ENCODE measurements at regions not wholly inside any gene's neighbourhood (a gene's known extent, or its start where the extent isn't known, plus 50 kb on each side); places are given as distances from the start of the nearest gene placed in this dataset.
"Not testable (repeated sequence)": the region's sequence is repeated elsewhere in the genome, so short reads cannot be mapped to it uniquely, and the experiment has no call there.

- DNase-seq (ENCODE audit: low read depth in 1 of 2, low spot score in 1 of 2), result no peak
- in situ Hi-C loops (cut with HindIII; ENCODE audit: low pct_unique_long_range_greater_than_20kb, low sequenced_read_pairs), result no loop called here
- TF ChIP-seq JUND (IDR thresholded peaks at IDR 0.05; ENCODE audit: low read depth), result no peak
Observed at GRCh38 chr18:76712511-76713140, 109.7 kb upstream of the ZNF236 start.

GRCh38 chr18:76710646-76711520, 111.5 kb upstream of the ZNF236 start:
- DNase-seq (ENCODE audit: low read depth in 1 of 2, low spot score in 1 of 2), result no peak
- in situ Hi-C loops (cut with HindIII; ENCODE audit: low pct_unique_long_range_greater_than_20kb, low sequenced_read_pairs), result no loop called here
- no peak for TF ChIP-seq JUND (IDR thresholded peaks at IDR 0.05; ENCODE audit: low read depth)

- no peak for TF ChIP-seq JUND (IDR thresholded peaks at IDR 0.05; ENCODE audit: low read depth)
- in situ Hi-C loops (cut with HindIII; ENCODE audit: low pct_unique_long_range_greater_than_20kb, low sequenced_read_pairs), result no loop called here
- DNase-seq (ENCODE audit: low read depth in 1 of 2, low spot score in 1 of 2), result peak; percentile 51 to 70
Observed at GRCh38 chr18:76709659-76710645, 112.4 kb upstream of the ZNF236 start.

GRCh38 chr18:76708722-76709353, 113.5 kb upstream of the ZNF236 start:
- DNase-seq (ENCODE audit: low read depth in 1 of 2, low spot score in 1 of 2), result no peak
- in situ Hi-C loops (cut with HindIII; ENCODE audit: low pct_unique_long_range_greater_than_20kb, low sequenced_read_pairs), result no loop called here
- TF ChIP-seq JUND (IDR thresholded peaks at IDR 0.05; ENCODE audit: low read depth), result no peak

GRCh38 chr18:76708071-76708721, 114.2 kb upstream of the ZNF236 start:
- in situ Hi-C loops (cut with HindIII; ENCODE audit: low pct_unique_long_range_greater_than_20kb, low sequenced_read_pairs), result no loop called here
- no peak for TF ChIP-seq JUND (IDR thresholded peaks at IDR 0.05; ENCODE audit: low read depth)
- no peak for DNase-seq (ENCODE audit: low read depth in 1 of 2, low spot score in 1 of 2)

- no peak for TF ChIP-seq JUND (IDR thresholded peaks at IDR 0.05; ENCODE audit: low read depth)
- in situ Hi-C loops (cut with HindIII; ENCODE audit: low pct_unique_long_range_greater_than_20kb, low sequenced_read_pairs), result no loop called here
- DNase-seq (ENCODE audit: low read depth in 1 of 2, low spot score in 1 of 2), result no peak
Observed at GRCh38 chr18:76707534-76707933, 114.8 kb upstream of the ZNF236 start.

- in situ Hi-C loops (cut with HindIII; ENCODE audit: low pct_unique_long_range_greater_than_20kb, low sequenced_read_pairs); DNase-seq (ENCODE audit: low read depth in 1 of 2, low spot score in 1 of 2): not testable (repeated sequence)
Observed at GRCh38 chr18:76704589-76704988, 117.8 kb upstream of the ZNF236 start.

- no peak for TF ChIP-seq JUND (IDR thresholded peaks at IDR 0.05; ENCODE audit: low read depth)
- in situ Hi-C loops (cut with HindIII; ENCODE audit: low pct_unique_long_range_greater_than_20kb, low sequenced_read_pairs), result no loop called here
- no peak for DNase-seq (ENCODE audit: low read depth in 1 of 2, low spot score in 1 of 2)
Observed at GRCh38 chr18:76699923-76700322, 122.4 kb upstream of the ZNF236 start.

GRCh38 chr18:76697441-76697901, 124.9 kb upstream of the ZNF236 start:
- no peak for TF ChIP-seq JUND (IDR thresholded peaks at IDR 0.05; ENCODE audit: low read depth)
- in situ Hi-C loops (cut with HindIII; ENCODE audit: low pct_unique_long_range_greater_than_20kb, low sequenced_read_pairs), result no loop called here
- DNase-seq (ENCODE audit: low read depth in 1 of 2, low spot score in 1 of 2), result no peak

GRCh38 chr18:76691800-76692199, 130.6 kb upstream of the ZNF236 start:
- in situ Hi-C loops (cut with HindIII; ENCODE audit: low pct_unique_long_range_greater_than_20kb, low sequenced_read_pairs), result no loop called here
- no peak for DNase-seq (ENCODE audit: low read depth in 1 of 2, low spot score in 1 of 2)
- no peak for TF ChIP-seq JUND (IDR thresholded peaks at IDR 0.05; ENCODE audit: low read depth)

GRCh38 chr18:76689646-76690264, 132.6 kb upstream of the ZNF236 start:
- in situ Hi-C loops (cut with HindIII; ENCODE audit: low pct_unique_long_range_greater_than_20kb, low sequenced_read_pairs), result no loop called here
- no peak for DNase-seq (ENCODE audit: low read depth in 1 of 2, low spot score in 1 of 2)
- TF ChIP-seq JUND (IDR thresholded peaks at IDR 0.05; ENCODE audit: low read depth), result no peak
